Body of pancreas (tissue), 4 donors: ENCODE measurements at regions not wholly inside any gene's neighbourhood (a gene's known extent, or its start where the extent isn't known, plus 50 kb on each side); places are given as distances from the start of the nearest gene placed in this dataset.

Source experiments
- CTCF ChIP-seq, 7 experiments: fragments of 450-650 bp in 4 of 7; fragments of 200-600 bp in 3 of 7; sonication (generic) in 3 of 7; IDR thresholded peaks; one replicate each; pipeline ENCODE4 v1.5.1; 2016 to 2019; ENCODE audit warnings: antibody characterized with exemption in 7 of 7
- POLR2A ChIP-seq, 3 donors: fragments of 450-650 bp; IDR thresholded peaks; one replicate each; pipeline ENCODE4 v1.6.1; 2016; ENCODE audit warnings: antibody characterized with exemption in 3 of 3, mild to moderate bottlenecking in 2 of 3

DNA sequence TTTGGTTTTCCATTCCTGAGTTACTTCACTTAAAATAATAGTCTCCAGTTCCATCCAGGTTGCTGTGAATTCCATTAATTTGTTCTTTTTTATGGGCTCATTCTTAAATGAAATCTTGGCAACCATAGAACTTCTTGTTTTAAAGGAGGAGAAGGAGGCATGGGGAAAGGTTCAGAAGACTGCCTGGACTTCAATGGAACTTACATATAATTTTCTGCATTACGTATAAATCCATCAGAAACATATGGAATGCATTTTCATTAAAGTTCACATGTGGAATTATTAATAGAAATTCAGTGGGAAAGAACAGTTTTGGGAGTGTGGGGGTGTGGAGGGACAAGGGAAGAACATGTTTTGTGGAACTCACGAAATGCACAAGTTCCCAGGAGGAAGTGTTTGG is 176.6 kb upstream of the PRKCQ start:
- no peak for TF ChIP-seq POLR2A (IDR thresholded peaks at IDR 0.05)
- no peak for TF ChIP-seq CTCF (IDR thresholded peaks at IDR 0.05)
